ENCODE measurements at regions not wholly inside any gene's neighbourhood (a gene's known extent, or its start where the extent isn't known, plus 50 kb on each side); places are given as distances from the start of the nearest gene placed in this dataset.
"Not testable (repeated sequence)": the region's sequence is repeated elsewhere in the genome, so short reads cannot be mapped to it uniquely, and the experiment has no call there.

DNA sequence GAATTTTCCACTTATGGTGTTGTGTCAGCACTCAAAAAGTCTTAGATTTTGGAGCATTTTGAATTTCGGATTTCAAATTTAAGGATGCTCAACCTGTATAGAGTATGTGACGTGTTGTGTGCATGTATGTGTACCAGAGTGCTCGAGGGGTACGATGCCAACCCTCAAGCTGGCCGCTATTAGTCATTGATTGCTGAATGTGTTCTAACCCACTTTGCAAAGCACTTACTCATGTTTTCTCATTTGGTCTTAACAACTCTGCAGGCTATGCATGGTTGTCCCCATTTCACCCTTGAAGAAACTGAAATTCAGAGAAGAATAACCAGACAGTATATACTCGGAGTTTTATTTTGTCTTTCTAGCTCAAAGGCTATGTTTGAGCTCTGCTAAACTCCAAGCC is 196.4 kb upstream of the TENM4 start:
- DNase-seq, result no peak

- DNase-seq, result no peak
Measured at GRCh38 chr11:79634905-79635304, 194.1 kb upstream of the TENM4 start.

DNA sequence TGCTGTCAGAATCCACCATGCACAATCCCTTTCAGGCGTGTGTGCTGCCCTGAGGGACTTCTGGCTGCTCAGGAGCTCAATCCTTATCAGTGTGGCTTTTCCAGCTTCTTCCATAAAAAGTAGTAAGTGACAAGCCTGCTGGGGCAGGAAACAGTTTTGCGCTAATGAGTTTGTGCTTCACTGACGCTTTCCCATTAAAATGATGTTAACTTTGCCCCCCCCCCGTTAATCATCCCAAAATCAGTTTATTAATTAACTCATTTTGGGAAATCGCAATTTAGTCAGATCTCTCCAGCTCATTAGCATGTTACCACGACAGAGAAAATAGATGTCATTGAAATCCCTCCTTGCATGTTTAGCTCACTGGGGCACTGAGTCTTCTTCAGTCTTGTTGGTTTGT is 186.5 kb upstream of the TENM4 start:
- no peak for DNase-seq

DNA sequence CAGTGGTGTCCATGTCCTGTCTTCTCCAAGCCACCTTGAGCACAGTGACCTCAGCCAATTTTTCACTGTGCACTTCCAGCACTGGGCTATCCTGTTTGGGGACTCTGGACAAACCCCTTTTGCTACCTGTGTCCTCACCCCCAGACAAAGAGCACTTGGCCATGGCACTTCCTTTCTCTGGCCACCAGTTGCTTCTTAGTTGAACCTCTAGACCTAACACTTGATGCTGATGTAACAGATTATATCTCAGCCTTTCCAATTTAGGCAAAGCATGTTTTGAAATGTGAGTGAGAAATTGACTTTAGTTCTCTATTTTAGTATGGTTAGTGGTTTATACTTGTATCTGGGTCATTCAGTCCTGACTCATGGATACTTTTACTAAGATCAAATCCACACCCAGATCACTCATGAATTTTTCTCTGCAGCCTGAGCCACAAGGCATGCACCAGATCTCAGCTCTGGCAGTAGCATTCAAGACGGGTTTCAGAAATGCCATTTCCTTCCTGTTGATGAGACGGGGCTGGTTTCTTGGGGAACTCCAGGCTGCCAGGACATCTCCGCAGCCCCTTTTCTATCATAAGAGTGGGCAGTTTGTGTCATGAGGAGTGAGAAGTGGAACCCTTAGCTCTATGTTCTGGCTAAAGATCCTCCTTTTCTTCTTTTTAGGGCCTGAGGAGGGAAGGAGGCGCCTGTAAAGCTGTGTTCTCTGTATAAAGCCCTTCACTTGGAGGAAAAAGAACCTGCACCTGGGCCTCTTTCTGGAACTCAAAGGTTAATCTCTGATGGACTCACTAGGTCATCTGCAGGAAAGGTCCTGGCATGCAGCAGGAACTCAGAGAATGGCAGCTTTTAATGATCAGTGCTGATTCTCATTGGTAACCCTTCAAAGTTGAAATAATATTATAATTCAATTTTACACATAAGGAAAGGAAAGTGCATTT is 185.6 kb upstream of the TENM4 start:
- DNase-seq, result no peak

DNA sequence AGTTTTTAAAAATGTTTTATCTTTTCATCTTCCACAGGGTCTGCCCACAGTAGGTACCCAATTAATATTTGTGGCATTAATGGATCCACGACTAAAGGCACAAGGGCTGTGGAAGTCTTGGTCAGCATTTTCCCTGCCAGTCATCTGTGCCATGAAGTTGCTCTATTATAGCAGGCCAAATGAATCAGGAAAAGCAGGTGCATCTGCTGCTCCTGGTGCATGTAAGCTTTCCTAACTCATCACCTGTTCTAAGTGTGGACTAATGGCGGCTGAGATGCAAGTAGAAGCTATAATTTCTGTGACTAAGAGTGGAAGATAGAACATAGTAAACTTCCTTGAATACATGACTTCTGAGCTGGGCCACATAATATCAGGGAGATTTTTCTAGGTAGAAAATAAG is 182.5 kb upstream of the TENM4 start:
- DNase-seq, result no peak

DNA sequence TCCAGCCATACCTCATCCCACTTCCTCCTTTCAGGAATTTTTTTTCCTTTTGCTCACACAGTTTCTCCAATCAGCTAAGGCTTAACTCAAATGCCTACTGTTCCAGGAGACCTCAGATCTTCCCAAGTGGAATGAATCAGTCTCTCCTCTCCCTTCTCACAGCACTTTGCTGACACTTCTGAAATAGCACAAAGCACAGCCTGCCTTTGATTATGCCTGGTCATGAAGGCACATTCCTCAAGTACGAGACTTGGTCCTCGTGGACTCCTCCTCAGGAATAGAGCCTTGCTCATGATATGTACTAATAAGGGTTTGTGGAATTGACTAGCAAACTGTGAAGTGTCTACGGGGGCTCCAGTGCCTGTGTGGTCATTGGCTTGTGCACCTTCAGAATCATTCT is 176.7 kb upstream of the TENM4 start:
- no peak for DNase-seq

DNA sequence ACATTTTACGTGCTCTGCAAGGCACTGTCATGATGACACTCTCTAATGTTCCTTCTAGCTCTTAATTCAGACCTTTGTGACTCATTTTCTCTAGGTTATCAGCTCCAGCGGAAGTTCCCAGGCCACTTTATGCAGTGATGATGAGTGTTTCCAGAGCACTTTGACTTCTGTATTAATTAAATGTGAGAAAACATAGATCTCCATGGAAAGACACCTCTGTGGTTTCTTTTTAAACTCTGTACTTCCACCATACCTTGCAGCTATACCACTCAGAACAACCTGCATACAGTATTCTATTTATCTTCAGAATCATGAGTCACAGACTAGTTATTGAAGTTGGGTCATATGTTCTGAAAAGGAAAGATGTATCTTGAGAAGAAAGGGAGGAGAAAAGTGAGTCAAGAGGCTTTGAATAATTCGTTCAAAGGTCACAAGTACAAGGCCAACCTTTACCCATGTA is 175.6 kb upstream of the TENM4 start:
- no peak for DNase-seq

DNA sequence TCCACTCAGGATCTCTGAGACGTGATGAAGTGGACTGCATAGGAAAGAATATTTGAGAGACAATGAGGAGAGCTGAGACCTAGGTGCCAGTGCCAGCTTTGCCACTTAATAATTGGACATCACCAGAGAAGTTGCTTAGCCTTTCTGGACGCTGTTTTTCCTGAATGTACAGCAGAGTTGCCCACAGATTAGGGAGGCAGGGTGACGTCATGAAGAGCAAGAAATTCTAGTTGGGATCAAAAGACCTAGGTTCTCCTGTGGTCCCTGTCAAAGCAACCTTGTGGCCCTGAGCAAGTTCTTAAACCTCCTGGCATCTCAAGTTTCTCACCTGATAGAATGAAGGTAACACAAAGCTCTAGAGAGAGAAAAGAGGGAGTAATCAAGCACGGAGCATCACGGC is 174.6 kb upstream of the TENM4 start:
- DNase-seq, result no peak

DNA sequence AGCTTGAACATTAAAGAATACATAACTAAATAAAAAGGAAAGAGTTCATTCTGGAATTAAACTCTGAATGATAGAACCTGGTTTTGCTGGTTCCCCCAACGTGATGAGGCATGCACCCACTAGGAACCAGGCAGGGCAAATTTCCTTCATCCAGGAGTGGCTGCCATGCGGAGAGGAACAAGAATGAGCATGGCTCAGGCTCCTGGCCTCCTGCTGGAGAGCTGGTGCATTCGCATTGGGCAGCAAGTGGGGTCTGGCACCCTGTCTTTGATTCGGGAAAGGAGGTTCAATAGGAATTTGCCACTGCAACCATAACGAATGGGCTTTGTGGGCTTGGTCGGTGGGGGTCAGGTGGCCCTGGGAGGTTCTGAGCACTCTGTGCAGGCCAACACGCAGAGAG is 169.8 kb upstream of the TENM4 start:
- DNase-seq, result no peak

DNA sequence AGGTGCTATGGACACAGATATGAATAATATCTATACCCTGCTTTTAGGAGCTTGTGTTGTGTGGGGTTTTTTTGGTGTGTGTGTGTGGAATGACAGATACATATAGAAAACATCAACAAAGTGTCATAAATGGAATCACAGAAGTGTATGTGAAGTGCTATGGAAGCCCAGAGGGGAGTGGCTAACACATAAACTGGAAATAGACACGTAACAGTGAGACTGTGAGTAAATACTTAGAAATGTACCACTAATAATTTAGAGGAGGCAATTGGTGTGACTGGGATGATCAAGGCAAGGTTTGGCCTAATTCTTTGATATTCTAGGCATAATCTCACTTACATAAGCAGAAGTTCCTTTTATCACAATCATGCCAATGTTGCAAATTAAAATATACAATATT is 169.3 kb upstream of the TENM4 start:
- no peak for DNase-seq

- no peak for DNase-seq
Measured at GRCh38 chr11:79609511-79609910, 168.7 kb upstream of the TENM4 start.

- not testable (repeated sequence) for DNase-seq
Measured at GRCh38 chr11:79606461-79606860, 165.6 kb upstream of the TENM4 start.

- no peak for DNase-seq
Measured at GRCh38 chr11:79600711-79601110, 159.9 kb upstream of the TENM4 start.

GRCh38 chr11:79594834-79595233 is 154.0 kb upstream of the TENM4 start:
- no peak for DNase-seq

DNA sequence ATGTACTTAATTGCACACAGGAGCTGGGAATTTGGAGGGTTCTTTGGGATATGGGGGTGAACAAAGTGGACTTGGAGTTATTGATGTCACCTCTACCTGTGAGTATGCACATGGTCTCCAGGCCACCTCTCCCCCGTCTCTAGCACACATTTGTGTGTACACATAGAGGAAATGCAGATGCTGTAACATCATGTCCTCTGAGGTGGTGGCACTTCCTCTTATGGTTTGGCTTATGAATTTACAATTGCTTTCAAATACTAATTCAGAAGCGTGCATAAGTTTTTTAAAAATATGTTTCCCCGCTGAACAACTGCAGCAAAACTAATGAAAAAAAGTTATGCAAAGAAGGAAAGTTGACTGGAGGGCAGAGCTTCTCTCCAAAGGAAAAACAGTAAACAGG is 152.0 kb upstream of the TENM4 start:
- no peak for DNase-seq

DNA sequence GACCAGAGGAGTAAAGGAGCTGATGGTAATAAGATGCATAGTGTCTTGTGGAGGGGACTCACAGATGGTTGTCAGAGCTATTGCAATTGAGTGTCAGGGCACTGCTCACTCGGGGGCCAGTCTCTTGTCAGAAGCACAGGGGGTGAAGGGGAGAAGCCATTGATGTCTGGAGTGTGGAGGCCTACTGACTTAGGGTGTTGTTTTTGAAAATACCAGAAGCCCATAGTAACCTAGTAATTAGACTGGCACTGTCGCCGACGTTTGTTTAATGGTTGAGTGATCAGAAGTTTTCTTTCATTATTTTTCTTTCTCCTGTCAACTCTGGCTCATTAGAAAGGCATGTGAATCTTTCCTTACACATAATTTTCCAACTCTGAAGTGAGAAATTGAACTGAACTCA is 151.6 kb upstream of the TENM4 start:
- DNase-seq, result no peak

DNA sequence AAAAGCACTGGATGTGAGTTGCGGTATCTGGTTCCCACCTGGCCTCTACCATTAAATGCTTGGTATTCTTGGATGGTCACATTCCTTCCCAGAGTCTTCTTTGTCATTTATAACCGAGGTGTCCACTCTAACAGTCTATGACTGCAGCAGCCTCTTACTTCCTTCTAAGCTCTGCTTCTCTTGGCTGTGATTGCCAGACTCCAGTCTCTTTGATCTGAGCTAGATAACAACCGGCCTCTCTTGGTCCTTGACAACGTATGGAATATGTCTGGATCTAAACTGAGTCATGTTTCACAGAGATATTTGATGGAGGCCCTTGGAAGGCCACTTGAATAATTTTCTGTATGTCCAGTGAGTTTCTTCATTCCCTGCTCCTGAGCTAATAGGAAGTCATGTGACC is 141.6 kb upstream of the TENM4 start:
- no peak for DNase-seq

DNA sequence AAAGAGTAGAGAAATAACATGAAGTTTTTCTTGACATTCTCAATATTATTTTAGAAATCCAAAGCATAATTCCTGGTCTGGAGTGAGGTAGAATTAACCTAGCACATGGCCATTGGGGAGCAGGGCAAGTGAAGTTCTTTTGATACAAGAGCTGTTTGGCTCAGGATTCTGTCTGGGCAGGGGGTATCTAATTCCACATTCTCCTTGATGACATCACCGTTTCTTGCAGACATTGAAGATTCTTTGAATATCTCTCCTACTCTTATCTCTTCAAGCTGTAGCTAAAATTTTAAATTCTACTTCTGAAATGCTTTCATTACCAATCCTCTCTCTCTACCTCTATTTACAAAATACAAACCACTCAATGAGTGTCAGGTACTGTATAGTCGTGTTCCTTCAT is 138.2 kb upstream of the TENM4 start:
- no peak for DNase-seq

- no peak for DNase-seq
Measured at GRCh38 chr11:79578116-79578515, 137.3 kb upstream of the TENM4 start.

- no peak for DNase-seq
Measured at GRCh38 chr11:79575701-79576100, 134.9 kb upstream of the TENM4 start.

DNA sequence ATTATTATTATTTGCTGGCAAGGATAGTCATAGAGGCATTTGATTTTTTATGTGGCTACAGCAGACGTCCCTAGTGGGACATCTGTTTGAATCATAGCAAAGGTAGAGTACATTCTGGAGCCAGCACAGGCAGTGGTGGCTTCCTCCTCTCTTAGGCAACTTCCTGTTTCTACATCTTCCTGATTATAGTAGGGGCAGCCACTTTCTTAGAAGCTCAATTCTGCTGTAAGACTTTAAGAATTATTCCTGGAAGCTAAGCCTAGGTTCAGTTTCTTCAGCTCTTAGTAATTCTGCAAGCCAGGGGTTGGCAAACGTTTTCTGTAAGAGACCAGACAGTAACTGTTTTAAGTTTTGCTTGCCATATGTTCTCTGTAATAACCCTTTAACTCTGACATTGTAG is 129.3 kb upstream of the TENM4 start:
- no peak for DNase-seq

DNA sequence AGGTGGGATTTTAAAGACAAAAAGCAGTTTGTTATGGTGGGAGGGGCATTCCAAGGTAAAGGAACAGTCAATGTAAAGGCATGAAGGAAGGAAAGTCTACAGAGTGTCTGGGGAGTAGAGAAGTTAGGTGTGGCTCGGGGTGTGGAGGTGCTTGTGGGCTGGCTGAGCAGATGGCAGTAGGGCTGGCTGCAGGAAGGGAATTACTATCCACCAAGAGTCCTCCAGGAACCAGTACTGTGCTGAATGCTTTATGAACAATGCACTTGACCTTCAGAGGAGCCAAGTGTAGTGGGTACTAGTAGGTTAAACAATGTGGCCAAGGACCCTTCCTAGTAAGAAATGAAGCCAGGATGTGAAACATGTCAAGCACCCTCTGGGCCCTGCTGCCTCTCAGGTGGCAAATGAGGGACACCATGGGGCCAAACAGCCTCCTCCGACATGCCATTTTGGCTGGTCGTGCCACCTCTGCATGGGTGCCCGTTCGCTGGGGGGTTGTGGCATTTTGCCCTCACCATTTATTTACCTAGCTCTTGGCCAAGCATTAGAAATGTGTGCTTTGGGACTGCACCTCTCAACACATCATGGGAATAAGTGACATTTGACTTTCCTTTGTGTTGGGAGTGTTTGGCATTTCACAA is 123.6 kb upstream of the TENM4 start:
- no peak for DNase-seq

GRCh38 chr11:79561496-79561895 is 120.7 kb upstream of the TENM4 start:
- DNase-seq, result no peak

GRCh38 chr11:79550809-79551208 is 110.0 kb upstream of the TENM4 start:
- DNase-seq, result no peak

DNA sequence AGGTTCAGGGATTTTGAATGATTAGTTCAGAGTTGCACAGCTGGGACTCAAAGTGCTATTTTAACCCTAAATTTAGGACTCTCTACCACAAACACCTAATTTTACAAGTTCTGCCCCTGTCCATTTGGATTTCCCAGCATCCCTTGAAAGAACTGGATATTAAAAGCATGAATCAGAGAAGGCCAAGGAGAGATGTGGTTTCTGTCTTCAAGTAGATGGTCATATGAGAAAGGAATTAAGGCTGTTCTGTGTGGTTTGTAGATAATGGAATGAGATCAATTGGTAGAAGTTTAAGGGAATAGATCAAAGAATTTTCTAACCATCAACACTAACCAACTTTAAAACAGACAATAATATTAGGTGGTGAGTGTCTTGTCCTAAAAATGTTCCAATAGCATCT is 106.4 kb upstream of the TENM4 start:
- no peak for DNase-seq

Data from CD4-positive, alpha-beta T cell treated with Interferon alpha-2 for 1 hour (primary cell).